ENCODE measurements at regions not wholly inside any gene's neighbourhood (a gene's known extent, or its start where the extent isn't known, plus 50 kb on each side); places are given as distances from the start of the nearest gene placed in this dataset.

DNA sequence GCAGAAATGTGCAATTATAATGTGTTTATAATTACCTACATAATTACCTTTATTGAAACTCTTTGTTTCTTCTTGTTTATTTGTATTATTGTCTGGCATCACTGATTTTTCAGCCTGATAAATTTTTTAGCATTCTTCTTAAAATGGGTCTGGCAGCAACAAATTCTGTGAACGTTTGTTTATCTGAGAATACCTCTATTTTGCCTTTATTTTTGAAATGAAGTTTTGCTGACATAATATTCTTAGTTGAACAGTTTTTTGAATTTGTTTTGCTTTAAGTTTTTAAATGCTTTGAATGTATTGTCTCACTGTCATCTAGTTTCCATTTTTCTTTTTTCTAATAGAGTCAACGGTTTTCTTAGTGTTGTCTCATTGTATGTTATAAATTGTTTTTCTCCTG is 1152.0 kb upstream of the CDH2 start:
- CTCF ChIA-PET = no interaction called here
- no peak for DNase-seq (ENCODE audit: low read depth in 1 of 2, low spot score in 1 of 2)
- Histone ChIP-seq H3K27ac (no peak overlapping the region), H3K4me2 (no peak overlapping the region), H3K4me3 (no peak overlapping the region), H3K4me1 (no peaks in the 10 kb centered on the region), H3K9me3 (no peaks in the 10 kb centered on the region)
- TF ChIP-seq EHMT2 (IDR thresholded peaks at IDR 0.05; ENCODE audit: low read depth) = no peak
- no peak for TF ChIP-seq CBX8 (IDR thresholded peaks at IDR 0.05)
- TF ChIP-seq RCOR1 (IDR thresholded peaks at IDR 0.05; ENCODE audit: low read depth, low read length) = no peak
- no peak for TF ChIP-seq CHD4 (IDR thresholded peaks at IDR 0.05; ENCODE audit: borderline replicate concordance)
- TF ChIP-seq, protein P1, sequence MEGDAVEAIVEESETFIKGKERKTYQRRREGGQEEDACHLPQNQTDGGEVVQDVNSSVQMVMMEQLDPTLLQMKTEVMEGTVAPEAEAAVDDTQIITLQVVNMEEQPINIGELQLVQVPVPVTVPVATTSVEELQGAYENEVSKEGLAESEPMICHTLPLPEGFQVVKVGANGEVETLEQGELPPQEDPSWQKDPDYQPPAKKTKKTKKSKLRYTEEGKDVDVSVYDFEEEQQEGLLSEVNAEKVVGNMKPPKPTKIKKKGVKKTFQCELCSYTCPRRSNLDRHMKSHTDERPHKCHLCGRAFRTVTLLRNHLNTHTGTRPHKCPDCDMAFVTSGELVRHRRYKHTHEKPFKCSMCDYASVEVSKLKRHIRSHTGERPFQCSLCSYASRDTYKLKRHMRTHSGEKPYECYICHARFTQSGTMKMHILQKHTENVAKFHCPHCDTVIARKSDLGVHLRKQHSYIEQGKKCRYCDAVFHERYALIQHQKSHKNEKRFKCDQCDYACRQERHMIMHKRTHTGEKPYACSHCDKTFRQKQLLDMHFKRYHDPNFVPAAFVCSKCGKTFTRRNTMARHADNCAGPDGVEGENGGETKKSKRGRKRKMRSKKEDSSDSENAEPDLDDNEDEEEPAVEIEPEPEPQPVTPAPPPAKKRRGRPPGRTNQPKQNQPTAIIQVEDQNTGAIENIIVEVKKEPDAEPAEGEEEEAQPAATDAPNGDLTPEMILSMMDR (IDR thresholded peaks at IDR 0.05) = no peak
- TF ChIP-seq, protein P2, sequence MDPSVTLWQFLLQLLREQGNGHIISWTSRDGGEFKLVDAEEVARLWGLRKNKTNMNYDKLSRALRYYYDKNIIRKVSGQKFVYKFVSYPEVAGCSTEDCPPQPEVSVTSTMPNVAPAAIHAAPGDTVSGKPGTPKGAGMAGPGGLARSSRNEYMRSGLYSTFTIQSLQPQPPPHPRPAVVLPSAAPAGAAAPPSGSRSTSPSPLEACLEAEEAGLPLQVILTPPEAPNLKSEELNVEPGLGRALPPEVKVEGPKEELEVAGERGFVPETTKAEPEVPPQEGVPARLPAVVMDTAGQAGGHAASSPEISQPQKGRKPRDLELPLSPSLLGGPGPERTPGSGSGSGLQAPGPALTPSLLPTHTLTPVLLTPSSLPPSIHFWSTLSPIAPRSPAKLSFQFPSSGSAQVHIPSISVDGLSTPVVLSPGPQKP (IDR thresholded peaks at IDR 0.05; ENCODE audit: low read depth, low read length) = no peak
- TF ChIP-seq NR3C1 (IDR thresholded peaks at IDR 0.05) = no peak
- TF ChIP-seq PHF8 (IDR thresholded peaks at IDR 0.05; ENCODE audit: borderline replicate concordance, low read depth) = no peak
- no peak for TF ChIP-seq RAD21 (conservative IDR thresholded peaks at IDR 0.05 in 1 of 2, IDR thresholded peaks at IDR 0.05 in 1 of 2)
- TF ChIP-seq SMC3 (IDR thresholded peaks at IDR 0.05) = no peak
- no peak for TF ChIP-seq RFX5 (IDR thresholded peaks at IDR 0.05)
- no peak for TF ChIP-seq ZNF302 (CRISPR knock-in tag; IDR thresholded peaks at IDR 0.05)
- no peak for TF ChIP-seq TP53 (CRISPR knock-in tag; IDR thresholded peaks at IDR 0.05)
- no peak for TF ChIP-seq FOSB (CRISPR knock-in tag; IDR thresholded peaks at IDR 0.05)
- TF ChIP-seq, protein P3, sequence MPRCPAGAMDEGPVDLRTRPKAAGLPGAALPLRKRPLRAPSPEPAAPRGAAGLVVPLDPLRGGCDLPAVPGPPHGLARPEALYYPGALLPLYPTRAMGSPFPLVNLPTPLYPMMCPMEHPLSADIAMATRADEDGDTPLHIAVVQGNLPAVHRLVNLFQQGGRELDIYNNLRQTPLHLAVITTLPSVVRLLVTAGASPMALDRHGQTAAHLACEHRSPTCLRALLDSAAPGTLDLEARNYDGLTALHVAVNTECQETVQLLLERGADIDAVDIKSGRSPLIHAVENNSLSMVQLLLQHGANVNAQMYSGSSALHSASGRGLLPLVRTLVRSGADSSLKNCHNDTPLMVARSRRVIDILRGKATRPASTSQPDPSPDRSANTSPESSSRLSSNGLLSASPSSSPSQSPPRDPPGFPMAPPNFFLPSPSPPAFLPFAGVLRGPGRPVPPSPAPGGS (IDR thresholded peaks at IDR 0.05) = no peak
- 4% methylated on average over 2 of the region's 2 CpGs for WGBS (ENCODE audit: missing lambda C conversion rate)
- no peak for ATAC-seq
- FAIRE-seq = no peak
- POLR2A ChIA-PET = no interaction called here

DNA sequence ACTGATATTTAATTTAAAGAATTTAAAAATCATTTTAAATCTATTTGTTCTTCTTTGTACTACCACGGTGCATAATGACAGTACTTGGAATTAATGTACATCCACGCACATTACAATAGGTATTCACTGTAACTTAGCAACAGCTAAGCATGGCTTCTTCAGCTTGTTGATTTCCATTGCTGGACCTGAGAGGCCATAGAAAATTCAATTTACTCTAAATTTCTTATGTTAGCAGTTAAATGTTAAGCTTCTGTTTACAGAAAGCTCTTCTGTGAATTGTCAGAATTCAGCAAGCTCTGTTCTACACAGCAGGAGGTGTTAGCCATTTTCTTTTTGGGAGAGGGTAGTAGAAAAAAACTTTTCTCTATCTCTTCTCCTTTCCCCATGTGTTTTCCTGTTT is 1149.3 kb upstream of the CDH2 start:
- no peak for DNase-seq (ENCODE audit: low read depth in 1 of 2, low spot score in 1 of 2)
- no peak for TF ChIP-seq RCOR1 (IDR thresholded peaks at IDR 0.05; ENCODE audit: low read depth, low read length)
- TF ChIP-seq, protein P2 (IDR thresholded peaks at IDR 0.05; ENCODE audit: low read depth, low read length) = no peak
- TF ChIP-seq TFCP2L1 (CRISPR knock-in tag; IDR thresholded peaks at IDR 0.05) = no peak
- TF ChIP-seq EP300 (IDR thresholded peaks at IDR 0.05) = no peak
- TF ChIP-seq GATA3 (IDR thresholded peaks at IDR 0.05; ENCODE audit: borderline replicate concordance) = no peak
- no peak for TF ChIP-seq POLR2A (IDR thresholded peaks at IDR 0.05; ENCODE audit: low read length)
- TF ChIP-seq CHD2 (IDR thresholded peaks at IDR 0.05; ENCODE audit: low read length, partially characterized antibody) = no peak
- no peak for TF ChIP-seq KDM5A (IDR thresholded peaks at IDR 0.05)
- no peak for TF ChIP-seq JUN (IDR thresholded peaks at IDR 0.05)
- TF ChIP-seq SREBF2 (IDR thresholded peaks at IDR 0.05) = no peak
- no peak for TF ChIP-seq RARB (CRISPR knock-in tag; IDR thresholded peaks at IDR 0.05)
- no peak for TF ChIP-seq EHF (CRISPR knock-in tag; IDR thresholded peaks at IDR 0.05)
- TF ChIP-seq HOXB5 (CRISPR knock-in tag; IDR thresholded peaks at IDR 0.05) = no peak
- CTCF ChIA-PET = no interaction called here
- POLR2A ChIA-PET = no interaction called here
- FAIRE-seq = no peak
- H3K4me3 ChIP-seq = no peak overlapping the region
- 48% methylated on average over 2 of the region's 2 CpGs for WGBS (ENCODE audit: missing lambda C conversion rate)
- no peak overlapping the region for H3K4me2 ChIP-seq
- H3K27ac ChIP-seq = no peak overlapping the region
- H3K4me1 ChIP-seq = no peaks in the 10 kb centered on the region
- H3K9me3 ChIP-seq = no peaks in the 10 kb centered on the region
- no peak for ATAC-seq
